OCI-LY3 (cell line): ENCODE measurements at regions not wholly inside any gene's neighbourhood (a gene's known extent, or its start where the extent isn't known, plus 50 kb on each side); places are given as distances from the start of the nearest gene placed in this dataset.

Experiments
- H2AFZ ChIP-seq: fragments of 200-600, 300-600 bp; shearing (Covaris generic); 2 replicates; pipeline ENCODE4 v1.6.0; 2014; ENCODE audit warnings: antibody characterized with exemption, low read depth, low read length
- H3K27ac ChIP-seq: fragments of 200-600, 300-600 bp; sonication (generic); 2 replicates; pipeline ENCODE4 v1.5.1; 2014; ENCODE audit warnings: mild to moderate bottlenecking, low read length, moderate library complexity, mixed read lengths
- H3K27me3 ChIP-seq: fragments of 200-600, 300-600 bp; sonication (generic); 2 replicates; pipeline ENCODE4 v1.6.1; 2014; ENCODE audit warnings: low read depth, low read length, mixed read lengths
- H3K36me3 ChIP-seq: fragments of 200-600, 300-600 bp; sonication (generic); replicated peaks from 2 replicates; pipeline ENCODE3; 2014; ENCODE audit warnings: low read depth, low read length, mixed read lengths
- H3K4me1 ChIP-seq: fragments of 300-600, 200-600 bp; sonication (generic); 2 replicates; pipeline ENCODE4 v1.6.1; 2014; ENCODE audit warnings: low read length, mixed read lengths
- H3K4me2 ChIP-seq: fragments of 200-600, 300-600 bp; sonication (generic); 2 replicates; pipeline ENCODE4 v1.6.1; 2014; ENCODE audit warnings: low read length, mixed read lengths
- H3K4me3 ChIP-seq: fragments of 300-600, 200-600 bp; sonication (generic); 2 replicates; pipeline ENCODE4 v1.5.1; 2014; ENCODE audit warnings: antibody characterized with exemption, mild to moderate bottlenecking, low read length, moderate library complexity
- H3K79me2 ChIP-seq: fragments of 300-600, 200-600 bp; shearing (Covaris generic); 2 replicates; pipeline ENCODE4 v1.6.1; 2014; ENCODE audit warnings: mild to moderate bottlenecking, low read length, mixed read lengths
- H3K9ac ChIP-seq: fragments of 300-600, 200-600 bp; shearing (Covaris generic); 2 replicates; pipeline ENCODE4 v1.6.0; 2014; ENCODE audit warnings: mild to moderate bottlenecking, low read length, moderate library complexity
- H3K9me3 ChIP-seq: fragments of 200-600, 300-600 bp; shearing (Covaris generic); 2 replicates; pipeline ENCODE4 v1.6.1; 2014; ENCODE audit warnings: low read length, mixed read lengths; ENCODE audit not compliant: insufficient read depth
- H4K20me1 ChIP-seq: fragments of 200-600, 300-600 bp; sonication (generic); 2 replicates; pipeline ENCODE4 v1.6.1; 2016; ENCODE audit warnings: low read length, mixed read lengths; ENCODE audit not compliant: insufficient read depth
- EZH2phosphoT487 ChIP-seq: fragments of 200-600 bp; shearing (Covaris generic); IDR thresholded peaks from 2 replicates; pipeline ENCODE4 v1.6.1; 2018; ENCODE audit warnings: antibody characterized with exemption, mixed run types, low read depth
- TF ChIP-seq, protein P1 (sequence below): fragments of 200-600, 300-600 bp; sonication (generic); IDR thresholded peaks from 2 replicates; pipeline ENCODE4 v1.5.1; 2014; ENCODE audit warnings: antibody characterized with exemption, low read length, low read depth

DNA sequence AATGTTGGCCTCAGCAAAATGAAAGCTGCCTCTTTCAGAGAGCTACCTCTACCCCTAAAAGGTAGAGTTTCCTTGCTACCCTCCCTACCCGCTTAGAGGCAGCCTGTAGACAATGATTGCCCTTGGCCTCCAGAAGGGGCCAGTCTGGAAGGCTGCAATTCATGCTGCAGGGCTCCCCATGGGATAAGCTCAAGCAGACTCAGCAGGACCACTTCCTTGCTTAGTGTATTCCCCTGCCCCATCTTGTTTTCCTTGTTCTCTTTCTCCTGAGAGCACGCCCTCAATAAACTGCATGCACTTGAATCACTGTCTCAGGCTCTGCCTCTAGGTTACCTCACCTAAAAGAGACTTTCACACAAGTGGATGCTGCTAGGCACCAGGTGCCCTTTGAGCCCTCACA is 134.0 kb upstream of the CTNNB1 start:
- H3K4me2 ChIP-seq: no peak overlapping the region
- no peaks in the 10 kb centered on the region for H3K36me3 ChIP-seq
- no peak overlapping the region for H3K9ac ChIP-seq
- H3K9me3 ChIP-seq: no peaks in the 10 kb centered on the region
- TF ChIP-seq, protein P1, sequence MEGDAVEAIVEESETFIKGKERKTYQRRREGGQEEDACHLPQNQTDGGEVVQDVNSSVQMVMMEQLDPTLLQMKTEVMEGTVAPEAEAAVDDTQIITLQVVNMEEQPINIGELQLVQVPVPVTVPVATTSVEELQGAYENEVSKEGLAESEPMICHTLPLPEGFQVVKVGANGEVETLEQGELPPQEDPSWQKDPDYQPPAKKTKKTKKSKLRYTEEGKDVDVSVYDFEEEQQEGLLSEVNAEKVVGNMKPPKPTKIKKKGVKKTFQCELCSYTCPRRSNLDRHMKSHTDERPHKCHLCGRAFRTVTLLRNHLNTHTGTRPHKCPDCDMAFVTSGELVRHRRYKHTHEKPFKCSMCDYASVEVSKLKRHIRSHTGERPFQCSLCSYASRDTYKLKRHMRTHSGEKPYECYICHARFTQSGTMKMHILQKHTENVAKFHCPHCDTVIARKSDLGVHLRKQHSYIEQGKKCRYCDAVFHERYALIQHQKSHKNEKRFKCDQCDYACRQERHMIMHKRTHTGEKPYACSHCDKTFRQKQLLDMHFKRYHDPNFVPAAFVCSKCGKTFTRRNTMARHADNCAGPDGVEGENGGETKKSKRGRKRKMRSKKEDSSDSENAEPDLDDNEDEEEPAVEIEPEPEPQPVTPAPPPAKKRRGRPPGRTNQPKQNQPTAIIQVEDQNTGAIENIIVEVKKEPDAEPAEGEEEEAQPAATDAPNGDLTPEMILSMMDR: no peak
- TF ChIP-seq EZH2phosphoT487: no peak
- H2AFZ ChIP-seq: no peak overlapping the region
- H3K4me3 ChIP-seq: no peak overlapping the region
- H3K4me1 ChIP-seq: no peaks in the 10 kb centered on the region
- no peaks in the 10 kb centered on the region for H4K20me1 ChIP-seq
- no peaks in the 10 kb centered on the region for H3K79me2 ChIP-seq
- H3K27me3 ChIP-seq: peaks cover 10% of the 10 kb centered on the region; the same call in 1 of the 2 replicates
- no peak overlapping the region for H3K27ac ChIP-seq

DNA sequence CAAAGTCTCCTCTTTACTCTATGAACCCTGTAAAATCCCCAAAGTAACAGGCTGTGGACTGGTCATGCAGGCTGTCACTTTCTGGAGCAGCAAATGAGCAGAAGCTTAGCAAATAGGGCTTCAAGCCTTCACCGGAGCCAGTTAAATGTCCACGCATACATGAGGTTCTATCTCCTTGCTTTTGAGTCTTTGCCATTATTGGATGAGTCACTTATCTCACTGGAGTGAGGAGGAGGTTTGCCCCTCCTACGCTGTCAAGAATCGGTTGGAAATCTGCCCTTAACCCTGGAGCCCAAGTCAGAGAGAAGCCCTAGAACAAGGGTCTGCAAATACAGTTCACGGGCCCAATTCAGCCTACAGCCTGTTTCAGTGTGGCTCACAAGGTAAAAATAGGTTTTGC is 126.1 kb upstream of the CTNNB1 start:
- H3K9me3 ChIP-seq: no peaks in the 10 kb centered on the region; the same call in 1 of the 2 replicates
- peaks cover 16% of the 10 kb centered on the region; the same call in 1 of the 2 replicates for H3K27me3 ChIP-seq
- TF ChIP-seq EZH2phosphoT487: no peak
- TF ChIP-seq, protein P1: no peak
- no peaks in the 10 kb centered on the region for H3K79me2 ChIP-seq
- no peaks in the 10 kb centered on the region for H3K36me3 ChIP-seq
- H3K9ac ChIP-seq: no peak overlapping the region
- no peak overlapping the region for H2AFZ ChIP-seq
- no peak overlapping the region for H3K27ac ChIP-seq
- H3K4me2 ChIP-seq: no peak overlapping the region
- no peak overlapping the region for H3K4me3 ChIP-seq
- no peaks in the 10 kb centered on the region for H4K20me1 ChIP-seq
- H3K4me1 ChIP-seq: no peaks in the 10 kb centered on the region

DNA sequence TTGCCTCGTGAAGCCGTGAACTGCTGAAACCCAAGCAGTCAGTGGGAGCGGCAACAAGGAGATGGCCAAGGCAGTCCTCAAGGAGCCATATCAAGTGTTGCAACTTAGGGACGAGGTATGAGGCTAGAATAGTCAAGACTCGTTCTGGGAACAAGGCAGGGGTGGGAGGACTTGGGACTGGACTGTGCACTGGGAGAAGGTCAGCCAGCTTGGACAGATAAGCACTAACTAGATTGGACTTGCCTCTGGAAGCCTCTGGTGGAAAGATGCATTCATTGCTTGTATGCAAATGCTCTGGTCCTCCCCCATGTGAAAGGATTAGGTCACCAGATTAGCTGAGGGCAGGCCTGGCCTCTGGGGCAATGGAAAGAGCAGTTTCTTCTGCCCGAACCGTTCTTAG is 123.3 kb upstream of the CTNNB1 start:
- Histone ChIP-seq H3K4me2 (no peak overlapping the region), H3K27ac (no peak overlapping the region), H2AFZ (no peak overlapping the region), H3K79me2 (no peaks in the 10 kb centered on the region), H3K9ac (no peak overlapping the region), H3K36me3 (no peaks in the 10 kb centered on the region), H3K4me1 (no peaks in the 10 kb centered on the region), H3K4me3 (no peak overlapping the region), H3K27me3 (peaks cover 29% of the 10 kb centered on the region), H4K20me1 (no peaks in the 10 kb centered on the region), H3K9me3 (no peaks in the 10 kb centered on the region; the same call in 1 of the 2 replicates)
- TF ChIP-seq, protein P1: no peak
- no peak for TF ChIP-seq EZH2phosphoT487

DNA sequence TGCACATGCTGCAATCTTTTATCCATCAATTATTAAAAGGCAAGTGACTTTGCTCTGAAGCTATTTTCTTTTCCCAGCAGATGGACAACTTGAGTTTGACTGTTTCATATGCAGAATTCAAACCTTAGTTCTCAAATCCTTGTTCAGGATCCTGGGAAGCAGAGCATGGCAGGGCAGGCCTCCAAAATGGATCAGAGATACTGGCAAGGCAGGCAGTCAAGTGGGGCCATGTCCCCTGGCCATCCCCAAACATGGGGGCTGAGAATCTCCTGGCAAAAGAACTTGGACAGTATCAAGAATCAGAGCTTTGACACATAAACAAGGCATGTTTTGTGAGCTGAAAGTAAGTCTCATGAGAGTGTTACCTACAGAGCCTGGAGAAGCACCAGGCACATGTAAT is 122.9 kb upstream of the CTNNB1 start:
- no peaks in the 10 kb centered on the region for H4K20me1 ChIP-seq
- no peak overlapping the region for H2AFZ ChIP-seq
- H3K36me3 ChIP-seq: no peaks in the 10 kb centered on the region
- no peak overlapping the region for H3K9ac ChIP-seq
- no peaks in the 10 kb centered on the region for H3K79me2 ChIP-seq
- H3K27me3 ChIP-seq: peaks cover 33% of the 10 kb centered on the region
- H3K4me3 ChIP-seq: no peak overlapping the region
- no peaks in the 10 kb centered on the region; the same call in 1 of the 2 replicates for H3K9me3 ChIP-seq
- H3K27ac ChIP-seq: no peak overlapping the region
- H3K4me1 ChIP-seq: no peaks in the 10 kb centered on the region
- TF ChIP-seq, protein P1: no peak
- no peak for TF ChIP-seq EZH2phosphoT487
- no peak overlapping the region for H3K4me2 ChIP-seq
